ENCODE measurements at regions not wholly inside any gene's neighbourhood (a gene's known extent, or its start where the extent isn't known, plus 50 kb on each side); places are given as distances from the start of the nearest gene placed in this dataset.

DNA sequence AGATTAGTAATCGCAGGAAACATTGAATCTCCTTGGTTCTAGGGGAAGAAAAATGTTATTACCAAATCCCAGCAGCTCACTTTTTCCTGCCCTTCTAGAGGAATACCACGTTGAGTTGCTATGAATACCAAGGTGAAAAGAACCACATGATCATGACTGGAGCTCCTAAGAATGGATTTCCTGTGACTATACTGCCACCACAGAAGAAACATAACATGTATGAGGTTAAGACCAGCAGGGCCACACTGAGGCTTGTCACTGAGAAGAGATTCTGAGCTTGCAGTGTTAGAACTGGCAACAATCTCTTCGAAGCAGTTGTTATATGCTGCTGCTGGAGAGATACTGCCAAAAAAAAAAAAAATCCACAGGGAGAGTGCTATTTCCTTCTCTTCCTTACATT lies 1235.3 kb downstream of the FSTL5 start:
- Histone ChIP-seq H3K27ac (ENCODE audit: low read length) (no peak overlapping the region), H3K9ac (ENCODE audit: low read depth, low read length) (no peak overlapping the region), H4K20me1 (ENCODE audit: insufficient read depth, low read length) (no peaks in the 10 kb centered on the region), H3K4me3 (ENCODE audit: low read depth in 1 of 2, low read length in 2 of 2) (no peak overlapping the region), H2AFZ (ENCODE audit: low read depth, low read length) (no peak overlapping the region; the same call in 1 of the 2 replicates), H3K36me3 (ENCODE audit: insufficient read depth, low read length) (no peaks in the 10 kb centered on the region), H3K4me1 (ENCODE audit: insufficient read depth, low read length) (no peaks in the 10 kb centered on the region), H3K9me3 (ENCODE audit: insufficient read depth, low read length, severe bottlenecking) (no peaks in the 10 kb centered on the region), H3K27me3 (ENCODE audit: insufficient read depth, low read length, poor library complexity) (no peaks in the 10 kb centered on the region), H3K4me2 (ENCODE audit: insufficient read depth, low read length) (no peak overlapping the region), H3K79me2 (ENCODE audit: insufficient read depth, low read length) (no peaks in the 10 kb centered on the region)
- TF ChIP-seq, protein P1, sequence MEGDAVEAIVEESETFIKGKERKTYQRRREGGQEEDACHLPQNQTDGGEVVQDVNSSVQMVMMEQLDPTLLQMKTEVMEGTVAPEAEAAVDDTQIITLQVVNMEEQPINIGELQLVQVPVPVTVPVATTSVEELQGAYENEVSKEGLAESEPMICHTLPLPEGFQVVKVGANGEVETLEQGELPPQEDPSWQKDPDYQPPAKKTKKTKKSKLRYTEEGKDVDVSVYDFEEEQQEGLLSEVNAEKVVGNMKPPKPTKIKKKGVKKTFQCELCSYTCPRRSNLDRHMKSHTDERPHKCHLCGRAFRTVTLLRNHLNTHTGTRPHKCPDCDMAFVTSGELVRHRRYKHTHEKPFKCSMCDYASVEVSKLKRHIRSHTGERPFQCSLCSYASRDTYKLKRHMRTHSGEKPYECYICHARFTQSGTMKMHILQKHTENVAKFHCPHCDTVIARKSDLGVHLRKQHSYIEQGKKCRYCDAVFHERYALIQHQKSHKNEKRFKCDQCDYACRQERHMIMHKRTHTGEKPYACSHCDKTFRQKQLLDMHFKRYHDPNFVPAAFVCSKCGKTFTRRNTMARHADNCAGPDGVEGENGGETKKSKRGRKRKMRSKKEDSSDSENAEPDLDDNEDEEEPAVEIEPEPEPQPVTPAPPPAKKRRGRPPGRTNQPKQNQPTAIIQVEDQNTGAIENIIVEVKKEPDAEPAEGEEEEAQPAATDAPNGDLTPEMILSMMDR (IDR thresholded peaks at IDR 0.05; ENCODE audit: borderline replicate concordance, extremely low read depth, low read length, poor library complexity, severe bottlenecking), result no peak
- TF ChIP-seq EZH2 (IDR thresholded peaks at IDR 0.05; ENCODE audit: borderline replicate concordance, low read depth, low read length, severe bottlenecking), result no peak
- ATAC-seq (ENCODE audit: insufficient read depth, low read depth), result no peak
- no peak for DNase-seq

DNA sequence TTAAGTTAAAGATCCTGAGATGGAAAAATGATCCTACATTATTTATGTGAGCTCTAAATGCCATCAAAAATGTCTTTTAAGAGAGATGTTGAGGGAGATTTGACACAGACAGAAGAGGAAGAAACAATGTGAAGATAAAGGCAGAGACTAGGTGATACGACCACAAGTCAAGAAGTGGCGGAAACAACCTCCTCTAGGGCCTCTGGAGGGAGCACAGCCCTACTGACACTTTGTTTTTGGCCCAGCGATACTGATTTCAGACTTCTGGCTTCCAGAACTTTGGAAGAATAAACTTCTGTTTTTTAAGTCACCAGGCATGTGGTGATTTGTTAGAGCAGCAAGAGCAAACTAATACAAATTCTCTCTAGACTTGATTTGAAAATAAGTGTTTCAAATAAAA lies 1216.1 kb downstream of the FSTL5 start:
- Histone ChIP-seq H3K27me3 (ENCODE audit: insufficient read depth, low read length, poor library complexity) (no peaks in the 10 kb centered on the region), H3K9me3 (ENCODE audit: insufficient read depth, low read length, severe bottlenecking) (no peaks in the 10 kb centered on the region), H3K4me3 (ENCODE audit: low read depth in 1 of 2, low read length in 2 of 2) (no peak overlapping the region), H3K4me2 (ENCODE audit: insufficient read depth, low read length) (no peak overlapping the region), H3K36me3 (ENCODE audit: insufficient read depth, low read length) (no peaks in the 10 kb centered on the region), H2AFZ (ENCODE audit: low read depth, low read length) (no peak overlapping the region), H4K20me1 (ENCODE audit: insufficient read depth, low read length) (no peaks in the 10 kb centered on the region), H3K79me2 (ENCODE audit: insufficient read depth, low read length) (no peaks in the 10 kb centered on the region), H3K27ac (ENCODE audit: low read length) (no peak overlapping the region), H3K9ac (ENCODE audit: low read depth, low read length) (no peak overlapping the region), H3K4me1 (ENCODE audit: insufficient read depth, low read length) (no peaks in the 10 kb centered on the region)
- ATAC-seq (ENCODE audit: insufficient read depth, low read depth) (no peak), DNase-seq (no peak)
- TF ChIP-seq, protein P1 (IDR thresholded peaks at IDR 0.05; ENCODE audit: borderline replicate concordance, extremely low read depth, low read length, poor library complexity, severe bottlenecking), result no peak
- no peak for TF ChIP-seq EZH2 (IDR thresholded peaks at IDR 0.05; ENCODE audit: borderline replicate concordance, low read depth, low read length, severe bottlenecking)

DNA sequence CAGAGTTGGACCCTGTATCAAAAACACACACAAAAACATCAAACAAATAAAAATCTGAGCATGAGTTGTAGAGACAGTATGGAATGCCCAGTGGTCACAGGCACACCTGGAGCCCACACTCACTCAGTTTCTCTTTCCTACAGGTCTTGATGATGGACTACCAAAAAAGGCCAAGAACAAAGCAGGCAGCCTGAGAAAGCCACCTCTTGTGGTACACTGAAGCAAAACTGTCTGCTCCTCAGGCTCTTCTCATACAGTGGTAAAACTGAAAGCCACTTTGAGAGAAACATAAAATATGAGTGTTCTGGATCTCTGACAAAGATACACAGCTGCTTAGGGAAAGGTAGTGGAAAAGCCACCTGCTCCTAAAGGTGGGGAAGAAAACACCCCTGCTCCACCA lies 1206.9 kb downstream of the FSTL5 start:
- Histone ChIP-seq H3K79me2 (ENCODE audit: insufficient read depth, low read length) (no peaks in the 10 kb centered on the region), H3K27me3 (ENCODE audit: insufficient read depth, low read length, poor library complexity) (no peaks in the 10 kb centered on the region), H3K4me3 (ENCODE audit: low read depth in 1 of 2, low read length in 2 of 2) (no peak overlapping the region), H3K9me3 (ENCODE audit: insufficient read depth, low read length, severe bottlenecking) (no peaks in the 10 kb centered on the region), H2AFZ (ENCODE audit: low read depth, low read length) (no peak overlapping the region), H4K20me1 (ENCODE audit: insufficient read depth, low read length) (no peaks in the 10 kb centered on the region), H3K4me1 (ENCODE audit: insufficient read depth, low read length) (no peaks in the 10 kb centered on the region), H3K9ac (ENCODE audit: low read depth, low read length) (no peak overlapping the region), H3K4me2 (ENCODE audit: insufficient read depth, low read length) (no peak overlapping the region), H3K27ac (ENCODE audit: low read length) (no peak overlapping the region), H3K36me3 (ENCODE audit: insufficient read depth, low read length) (no peaks in the 10 kb centered on the region)
- no peak for DNase-seq
- no peak for ATAC-seq (ENCODE audit: insufficient read depth, low read depth)
- TF ChIP-seq, protein P1 (IDR thresholded peaks at IDR 0.05; ENCODE audit: borderline replicate concordance, extremely low read depth, low read length, poor library complexity, severe bottlenecking), result no peak
- TF ChIP-seq EZH2 (IDR thresholded peaks at IDR 0.05; ENCODE audit: borderline replicate concordance, low read depth, low read length, severe bottlenecking), result no peak

DNA sequence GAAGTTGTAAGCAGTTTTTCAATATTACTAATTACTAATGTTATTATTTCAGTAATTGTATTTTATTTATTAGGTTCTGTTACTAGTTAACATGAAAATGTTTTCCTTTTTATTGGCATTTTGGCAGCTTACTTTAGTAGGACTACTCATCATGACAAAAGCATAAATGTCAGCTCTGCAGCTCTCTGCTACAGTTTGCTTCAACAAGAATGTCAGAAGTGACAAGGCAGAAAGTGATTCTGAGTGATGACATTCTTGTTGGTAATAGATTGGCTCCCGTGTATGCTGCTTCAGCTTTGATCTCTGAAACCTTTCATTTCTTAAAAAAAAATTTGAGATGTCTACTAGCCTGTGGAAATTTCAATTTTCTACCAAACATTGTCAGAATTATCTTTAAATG lies 1193.9 kb downstream of the FSTL5 start:
- Histone ChIP-seq H3K27ac (ENCODE audit: low read length) (no peak overlapping the region), H3K27me3 (ENCODE audit: insufficient read depth, low read length, poor library complexity) (no peaks in the 10 kb centered on the region), H3K4me1 (ENCODE audit: insufficient read depth, low read length) (no peaks in the 10 kb centered on the region), H3K36me3 (ENCODE audit: insufficient read depth, low read length) (no peaks in the 10 kb centered on the region), H3K9ac (ENCODE audit: low read depth, low read length) (no peak overlapping the region), H3K79me2 (ENCODE audit: insufficient read depth, low read length) (no peaks in the 10 kb centered on the region), H4K20me1 (ENCODE audit: insufficient read depth, low read length) (no peaks in the 10 kb centered on the region), H2AFZ (ENCODE audit: low read depth, low read length) (no peak overlapping the region), H3K4me3 (ENCODE audit: low read depth in 1 of 2, low read length in 2 of 2) (no peak overlapping the region), H3K4me2 (ENCODE audit: insufficient read depth, low read length) (no peak overlapping the region), H3K9me3 (ENCODE audit: insufficient read depth, low read length, severe bottlenecking) (no peaks in the 10 kb centered on the region)
- ATAC-seq (ENCODE audit: insufficient read depth, low read depth) (no peak), DNase-seq (no peak)
- TF ChIP-seq EZH2 (IDR thresholded peaks at IDR 0.05; ENCODE audit: borderline replicate concordance, low read depth, low read length, severe bottlenecking), result no peak
- TF ChIP-seq, protein P1 (IDR thresholded peaks at IDR 0.05; ENCODE audit: borderline replicate concordance, extremely low read depth, low read length, poor library complexity, severe bottlenecking), result no peak
